ENCODE measurements at regions not wholly inside any gene's neighbourhood (a gene's known extent, or its start where the extent isn't known, plus 50 kb on each side); places are given as distances from the start of the nearest gene placed in this dataset.

DNA sequence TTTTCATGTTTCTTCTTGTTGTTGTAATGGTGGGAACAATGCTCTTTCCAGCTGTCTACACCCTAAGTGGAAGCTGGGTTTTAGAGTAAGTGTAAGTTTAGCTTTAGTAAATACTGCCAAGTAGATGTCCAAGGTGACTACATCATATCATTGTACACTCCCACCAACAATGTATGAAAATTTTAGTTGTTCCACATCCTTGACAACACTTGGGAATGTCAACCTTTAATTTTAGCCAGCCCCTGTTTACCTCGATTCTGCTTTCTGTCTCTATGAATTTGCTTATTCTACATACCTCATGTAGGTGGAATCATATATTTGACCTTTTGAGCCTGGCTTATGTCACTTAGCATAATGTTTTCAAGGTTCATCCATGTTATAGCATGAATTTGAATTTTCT is 93.0 kb downstream of the MTPAP start:
- no peak overlapping the region for H3K27ac Mint-ChIP-seq
- H3K27me3 ChIP-seq (ENCODE audit: control insufficient read depth, insufficient read depth, low read length, poor library complexity, severe bottlenecking): no peaks in the 10 kb centered on the region
- H3K4me1 ChIP-seq (ENCODE audit: control insufficient read depth, insufficient read depth, low read length): no peaks in the 10 kb centered on the region
- H3K36me3 ChIP-seq (ENCODE audit: control insufficient read depth, insufficient read depth, low read length): no peaks in the 10 kb centered on the region
- H3K4me3 ChIP-seq (ENCODE audit: low read length): no peak overlapping the region
- peaks cover 25% of the 10 kb centered on the region for H3K9me3 Mint-ChIP-seq
- H3K36me3 Mint-ChIP-seq (ENCODE audit: low read depth): no peaks in the 10 kb centered on the region
- H3K27ac ChIP-seq (ENCODE audit: low read depth, low read length): no peak overlapping the region
- H3K4me1 Mint-ChIP-seq: no peaks in the 10 kb centered on the region
- H3K27me3 Mint-ChIP-seq (ENCODE audit: insufficient read depth): no peaks in the 10 kb centered on the region
- H3K9me3 ChIP-seq (ENCODE audit: control insufficient read depth, low read length): peaks cover 23% of the 10 kb centered on the region
- no peak overlapping the region for H3K9ac ChIP-seq (ENCODE audit: extremely low read depth, low read length, poor library complexity, severe bottlenecking)
- WGBS, 2 experiments (ENCODE audit: insufficient coverage in 1 of 2, insufficient read length in 1 of 2): 71 to 90% methylated on average over 1 of the region's 1 CpG
- TF ChIP-seq, protein P1, sequence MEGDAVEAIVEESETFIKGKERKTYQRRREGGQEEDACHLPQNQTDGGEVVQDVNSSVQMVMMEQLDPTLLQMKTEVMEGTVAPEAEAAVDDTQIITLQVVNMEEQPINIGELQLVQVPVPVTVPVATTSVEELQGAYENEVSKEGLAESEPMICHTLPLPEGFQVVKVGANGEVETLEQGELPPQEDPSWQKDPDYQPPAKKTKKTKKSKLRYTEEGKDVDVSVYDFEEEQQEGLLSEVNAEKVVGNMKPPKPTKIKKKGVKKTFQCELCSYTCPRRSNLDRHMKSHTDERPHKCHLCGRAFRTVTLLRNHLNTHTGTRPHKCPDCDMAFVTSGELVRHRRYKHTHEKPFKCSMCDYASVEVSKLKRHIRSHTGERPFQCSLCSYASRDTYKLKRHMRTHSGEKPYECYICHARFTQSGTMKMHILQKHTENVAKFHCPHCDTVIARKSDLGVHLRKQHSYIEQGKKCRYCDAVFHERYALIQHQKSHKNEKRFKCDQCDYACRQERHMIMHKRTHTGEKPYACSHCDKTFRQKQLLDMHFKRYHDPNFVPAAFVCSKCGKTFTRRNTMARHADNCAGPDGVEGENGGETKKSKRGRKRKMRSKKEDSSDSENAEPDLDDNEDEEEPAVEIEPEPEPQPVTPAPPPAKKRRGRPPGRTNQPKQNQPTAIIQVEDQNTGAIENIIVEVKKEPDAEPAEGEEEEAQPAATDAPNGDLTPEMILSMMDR (conservative IDR thresholded peaks at IDR 0.05): no peak
- no peak overlapping the region for H3K4me3 Mint-ChIP-seq
- no peak for DNase-seq

DNA sequence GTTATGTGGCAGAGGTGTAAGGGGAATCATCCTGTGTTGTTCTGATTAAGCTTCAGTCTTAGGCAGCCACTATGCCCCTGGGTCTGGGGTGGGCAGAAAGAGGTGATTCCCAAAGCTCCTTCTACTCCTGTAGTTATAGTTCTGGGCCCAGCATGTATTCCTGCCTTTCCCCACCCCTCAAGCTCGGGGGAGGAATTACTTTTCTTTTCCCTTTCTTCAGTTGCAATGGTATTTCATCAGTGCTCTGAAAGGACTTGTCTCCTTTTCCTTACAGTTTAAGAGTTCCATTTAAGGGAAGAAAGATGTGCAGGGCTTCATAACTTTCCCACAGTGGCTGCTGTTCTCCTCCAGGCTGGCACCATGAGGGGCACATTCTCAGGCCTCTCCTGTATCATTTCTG is 94.2 kb downstream of the MTPAP start:
- Mint-ChIP-seq H3K9me3 (peaks cover 25% of the 10 kb centered on the region), H3K4me3 (no peak overlapping the region), H3K4me1 (no peaks in the 10 kb centered on the region), H3K27me3 (ENCODE audit: insufficient read depth) (no peaks in the 10 kb centered on the region), H3K36me3 (ENCODE audit: low read depth) (no peaks in the 10 kb centered on the region), H3K27ac (no peak overlapping the region)
- no peak for DNase-seq
- WGBS, 2 experiments (ENCODE audit: insufficient coverage in 1 of 2, insufficient read length in 1 of 2): 40 to 87% methylated on average over 1 of the region's 1 CpG
- H3K4me3 ChIP-seq (ENCODE audit: low read length): no peak overlapping the region
- H3K9ac ChIP-seq (ENCODE audit: extremely low read depth, low read length, poor library complexity, severe bottlenecking): no peak overlapping the region
- H3K27me3 ChIP-seq (ENCODE audit: control insufficient read depth, insufficient read depth, low read length, poor library complexity, severe bottlenecking): no peaks in the 10 kb centered on the region
- TF ChIP-seq, protein P1 (conservative IDR thresholded peaks at IDR 0.05): no peak
- no peaks in the 10 kb centered on the region for H3K4me1 ChIP-seq (ENCODE audit: control insufficient read depth, insufficient read depth, low read length)
- H3K9me3 ChIP-seq (ENCODE audit: control insufficient read depth, low read length): peaks cover 23% of the 10 kb centered on the region
- H3K36me3 ChIP-seq (ENCODE audit: control insufficient read depth, insufficient read depth, low read length): no peaks in the 10 kb centered on the region
- no peak overlapping the region for H3K27ac ChIP-seq (ENCODE audit: low read depth, low read length)

DNA sequence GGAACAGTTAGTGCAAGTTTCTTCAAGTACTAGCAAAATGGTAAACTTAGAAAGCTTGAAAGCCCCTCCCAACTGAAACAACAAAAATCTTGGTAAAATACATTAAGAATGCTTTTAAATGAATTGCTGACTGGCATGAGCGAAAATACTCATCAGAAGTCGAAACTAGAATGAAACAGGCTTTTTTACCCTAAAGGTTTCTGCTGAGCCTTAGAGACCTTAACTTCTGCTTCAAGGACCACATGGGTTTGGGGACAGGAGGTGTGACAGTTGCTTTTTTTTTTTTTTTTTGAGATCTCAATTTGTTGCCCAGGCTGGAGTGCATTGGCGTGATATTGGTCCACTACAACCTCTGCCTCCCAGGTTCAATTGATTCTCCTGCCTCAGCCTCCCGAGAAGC is 100.3 kb downstream of the MTPAP start:
- Mint-ChIP-seq H3K27me3 (ENCODE audit: insufficient read depth) (no peaks in the 10 kb centered on the region), H3K27ac (no peak overlapping the region), H3K9me3 (peaks cover 12% of the 10 kb centered on the region), H3K4me3 (no peak overlapping the region), H3K36me3 (ENCODE audit: low read depth) (no peaks in the 10 kb centered on the region), H3K4me1 (no peaks in the 10 kb centered on the region)
- no peak overlapping the region for H3K27ac ChIP-seq (ENCODE audit: low read depth, low read length)
- H3K9ac ChIP-seq (ENCODE audit: extremely low read depth, low read length, poor library complexity, severe bottlenecking): no peak overlapping the region
- no peak for DNase-seq
- no peaks in the 10 kb centered on the region for H3K4me1 ChIP-seq (ENCODE audit: control insufficient read depth, insufficient read depth, low read length)
- TF ChIP-seq, protein P1 (conservative IDR thresholded peaks at IDR 0.05): no peak
- WGBS, 2 experiments (ENCODE audit: insufficient coverage in 1 of 2, insufficient read length in 1 of 2): 87 to 96% methylated on average over 3 to 4 of the region's 4 CpGs
- H3K27me3 ChIP-seq (ENCODE audit: control insufficient read depth, insufficient read depth, low read length, poor library complexity, severe bottlenecking): no peaks in the 10 kb centered on the region
- H3K9me3 ChIP-seq (ENCODE audit: control insufficient read depth, low read length): peaks cover 11% of the 10 kb centered on the region
- H3K36me3 ChIP-seq (ENCODE audit: control insufficient read depth, insufficient read depth, low read length): no peaks in the 10 kb centered on the region
- no peak overlapping the region for H3K4me3 ChIP-seq (ENCODE audit: low read length)

All from endodermal cell (in vitro differentiated cells).